NCI-H1930 (cell line): ENCODE measurements at regions not wholly inside any gene's neighbourhood (a gene's known extent, or its start where the extent isn't known, plus 50 kb on each side); places are given as distances from the start of the nearest gene placed in this dataset.

Source experiments
- DNase-seq, 2 experiments: peaks; one replicate each; lab custom pipeline; 2025; lab: John Stamatoyannopoulos, UW

DNA sequence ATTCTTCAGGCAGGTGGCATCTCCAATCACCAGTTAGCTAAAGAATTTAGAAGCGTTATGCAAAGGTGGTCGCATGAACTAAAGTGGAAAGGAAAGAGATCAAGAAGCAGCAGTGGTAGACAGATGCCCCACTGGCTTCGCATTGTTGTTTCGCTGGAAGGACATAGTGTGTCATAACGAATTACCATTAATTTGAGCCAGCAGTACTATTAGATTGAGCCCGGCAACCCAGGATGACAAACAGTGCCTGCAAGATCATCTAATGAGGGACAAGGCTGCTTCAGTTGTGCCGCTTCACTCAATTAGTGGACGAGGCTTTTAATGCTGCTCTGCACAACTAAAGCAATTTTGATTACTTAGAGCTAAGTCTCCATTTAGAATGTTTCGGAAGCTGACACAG lies 274.5 kb upstream of the SOX5 start:
- no peak for DNase-seq

DNA sequence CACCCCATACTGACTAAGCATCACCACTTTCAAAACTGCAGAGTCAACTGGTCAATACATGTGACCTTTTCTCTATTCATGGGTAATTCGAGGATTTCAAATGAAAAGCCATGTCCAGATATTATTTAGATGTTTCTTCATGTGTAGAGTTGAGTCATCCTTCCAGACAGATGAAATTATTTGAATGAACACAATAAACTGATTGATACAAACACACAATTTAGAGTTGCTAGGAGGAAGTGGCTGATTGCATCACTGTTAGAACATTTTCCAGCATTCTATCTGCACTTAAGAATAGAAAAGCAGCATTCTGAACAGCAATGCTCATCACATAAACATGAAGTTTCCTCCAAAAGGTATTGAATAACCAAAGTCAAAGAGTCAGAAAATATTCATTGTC lies 273.5 kb upstream of the SOX5 start:
- DNase-seq: no peak

DNA sequence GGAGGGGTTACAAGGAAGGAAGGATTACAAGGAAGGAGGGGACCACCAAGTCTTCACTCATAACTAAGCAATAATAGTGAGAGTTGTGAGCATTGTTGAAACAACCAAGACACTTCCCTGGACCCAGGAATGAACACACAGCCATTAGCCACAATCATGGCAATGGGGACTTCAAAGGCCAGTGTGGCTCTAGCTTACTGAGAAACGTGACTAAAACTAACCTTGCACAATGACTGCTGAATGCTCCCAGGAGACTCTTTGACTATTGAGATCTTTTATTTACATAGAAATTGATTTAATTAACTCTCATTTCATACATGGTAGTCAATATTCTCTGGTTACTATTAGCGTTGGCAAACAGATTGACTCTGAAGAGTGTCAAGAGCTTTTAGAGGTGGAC lies 263.0 kb upstream of the SOX5 start:
- peak; percentile 77 to 87 for DNase-seq

DNA sequence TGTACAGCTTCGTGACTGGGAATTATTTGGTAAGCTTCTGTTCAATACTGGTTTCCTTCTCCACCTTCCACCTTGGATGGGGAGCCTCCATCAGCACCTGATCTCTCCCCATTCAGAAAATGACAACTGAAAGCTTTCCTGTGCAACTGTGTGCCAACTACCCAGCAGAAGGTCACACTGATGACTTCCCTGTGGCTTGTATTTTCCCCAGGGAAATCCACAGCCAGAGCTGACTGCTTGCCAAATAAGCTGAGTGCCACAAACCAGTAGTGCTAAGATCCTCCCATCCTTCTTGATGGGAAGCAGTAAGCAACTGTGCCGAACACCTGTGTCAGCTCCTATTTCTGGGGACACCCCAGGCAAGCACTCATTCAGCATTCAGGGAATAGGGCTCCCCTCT lies 257.2 kb upstream of the SOX5 start:
- DNase-seq: no peak

DNA sequence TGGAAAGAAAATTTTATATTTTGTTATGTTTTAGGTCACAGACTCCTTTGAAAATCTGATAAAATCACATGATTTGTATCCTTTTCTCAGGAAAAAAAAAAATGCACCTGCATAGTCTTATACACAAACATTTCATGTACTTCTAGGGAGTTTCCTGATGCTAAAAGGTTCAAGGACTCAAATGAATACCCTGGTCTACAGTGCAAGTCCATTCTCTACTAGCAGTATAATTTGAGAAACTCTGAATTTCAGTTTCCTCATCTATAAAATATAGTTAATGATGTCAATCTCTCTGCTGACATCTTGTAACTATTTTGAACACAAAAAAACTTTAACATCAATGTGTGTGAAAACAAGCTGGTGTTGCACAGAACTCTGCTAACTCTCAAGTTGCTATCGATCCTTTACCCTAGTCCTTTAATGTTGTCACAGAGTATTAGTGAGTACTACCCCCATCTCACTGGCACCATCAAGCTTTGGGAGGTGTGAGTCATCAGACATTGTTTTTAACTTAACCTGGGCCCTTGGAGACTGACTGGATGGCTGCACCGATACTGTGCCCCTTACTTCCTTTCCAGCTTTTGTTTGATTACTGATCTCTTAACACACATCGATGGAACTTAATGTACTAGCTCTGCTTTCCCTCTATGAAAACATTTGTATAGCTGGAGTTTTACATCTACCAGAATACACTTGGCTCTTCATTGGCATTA lies 251.9 kb upstream of the SOX5 start:
- DNase-seq: no peak

DNA sequence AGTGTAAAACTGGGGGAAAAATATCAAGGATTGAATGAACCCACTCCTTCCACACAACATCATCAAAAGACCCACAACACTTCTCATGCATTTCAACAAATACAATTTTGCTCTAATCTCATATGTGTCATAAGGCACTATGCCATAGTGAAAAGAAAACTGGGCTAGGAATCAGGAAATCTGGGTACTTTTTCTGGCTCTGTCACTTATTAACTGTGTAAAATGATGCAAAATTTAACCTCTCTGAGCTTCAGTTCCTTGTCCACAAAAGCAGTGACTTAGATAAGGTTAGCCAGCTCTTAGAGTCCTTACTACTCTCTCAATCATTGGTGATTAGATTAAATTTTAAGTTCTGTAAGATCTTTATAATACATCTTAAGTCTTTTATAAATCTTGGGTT lies 250.5 kb upstream of the SOX5 start:
- no peak for DNase-seq

DNA sequence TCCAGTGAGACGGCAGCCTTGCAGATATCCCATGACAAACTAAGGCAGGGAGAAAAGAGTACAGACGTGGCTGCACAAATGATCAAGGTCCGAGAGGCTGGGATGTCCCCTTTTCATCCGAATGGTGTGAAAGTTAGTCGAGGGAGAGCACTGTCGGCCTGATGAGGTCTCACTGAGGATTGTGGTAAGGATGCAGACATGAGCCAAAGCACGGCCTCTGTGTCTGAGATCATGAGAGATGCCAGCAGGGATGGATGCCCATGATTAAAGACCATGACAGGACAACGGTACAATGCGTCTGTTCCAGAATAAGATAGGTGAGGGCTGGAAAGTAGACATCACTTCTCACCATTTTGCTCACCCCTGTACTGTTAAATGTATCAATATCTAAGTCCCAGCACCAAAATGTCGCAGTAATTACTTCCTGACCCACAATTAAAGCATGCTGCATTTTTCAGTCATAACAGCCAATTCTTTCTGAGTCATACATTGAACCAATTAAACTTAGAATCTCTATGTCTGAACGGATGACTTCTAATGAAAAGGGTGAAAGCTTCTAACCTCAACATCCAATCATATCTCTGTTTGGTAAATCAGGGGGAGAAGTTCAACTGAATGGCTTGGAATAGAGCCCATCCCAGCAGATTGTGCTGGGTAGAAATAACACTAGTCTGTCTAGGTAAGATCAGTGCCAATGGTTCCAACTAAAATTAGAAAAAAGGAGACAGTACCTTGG lies 249.6 kb upstream of the SOX5 start:
- DNase-seq: no peak

DNA sequence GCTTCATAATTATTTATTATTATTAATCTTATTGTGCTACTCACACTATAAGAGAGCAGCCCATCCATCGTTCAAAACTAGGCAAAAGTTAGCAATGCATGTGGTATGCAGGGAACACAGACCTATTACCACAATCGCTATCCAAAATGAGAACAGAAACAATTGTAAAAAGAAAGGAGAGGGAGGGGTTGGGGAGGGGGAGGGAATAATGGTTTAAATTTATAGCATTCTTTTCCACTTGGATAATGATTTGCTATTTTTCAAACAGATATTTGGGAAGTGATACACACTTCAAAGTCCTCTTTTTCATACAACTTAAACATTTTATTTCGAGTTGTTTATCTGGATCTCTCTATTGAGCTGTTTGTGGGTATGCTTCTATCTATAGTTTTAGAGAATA lies 248.6 kb upstream of the SOX5 start:
- DNase-seq: no peak

DNA sequence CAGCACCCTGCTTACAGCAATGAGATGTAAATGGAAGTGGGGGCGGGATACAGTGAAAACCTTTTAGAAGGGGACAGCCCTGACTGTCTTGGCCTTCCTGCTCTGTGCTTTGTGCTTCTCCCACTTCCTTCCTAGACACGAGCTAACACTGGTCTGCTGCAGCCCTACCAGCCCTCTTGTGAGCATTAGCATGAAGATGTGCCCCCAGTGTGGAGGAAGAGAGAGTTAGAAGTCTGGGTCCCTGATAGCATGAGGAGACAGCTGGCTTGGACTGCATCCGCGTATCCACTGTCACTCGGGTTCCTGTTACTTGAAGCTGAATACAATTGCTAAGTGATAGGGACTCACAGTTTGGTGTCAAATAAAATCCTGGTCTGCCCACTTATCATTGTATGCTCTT lies 248.1 kb upstream of the SOX5 start:
- no peak for DNase-seq

DNA sequence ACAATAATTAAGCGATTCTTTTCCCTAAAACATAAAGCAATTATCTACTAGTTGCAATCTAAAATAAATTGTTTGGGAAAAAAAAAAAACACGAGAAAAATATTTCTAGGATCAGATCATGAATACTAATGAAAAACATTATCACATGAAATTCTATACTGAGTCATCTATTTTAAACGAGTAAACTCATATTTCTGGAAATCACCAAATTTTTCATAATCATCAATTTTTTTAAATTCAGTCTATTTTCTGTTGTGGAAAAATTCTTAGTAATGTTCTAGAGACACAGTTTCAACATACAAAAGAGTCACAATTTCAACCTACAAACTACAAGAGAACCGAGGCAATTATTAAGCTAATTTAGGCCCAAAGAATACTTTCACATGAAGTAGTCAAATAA lies 245.6 kb upstream of the SOX5 start:
- DNase-seq: no peak

DNA sequence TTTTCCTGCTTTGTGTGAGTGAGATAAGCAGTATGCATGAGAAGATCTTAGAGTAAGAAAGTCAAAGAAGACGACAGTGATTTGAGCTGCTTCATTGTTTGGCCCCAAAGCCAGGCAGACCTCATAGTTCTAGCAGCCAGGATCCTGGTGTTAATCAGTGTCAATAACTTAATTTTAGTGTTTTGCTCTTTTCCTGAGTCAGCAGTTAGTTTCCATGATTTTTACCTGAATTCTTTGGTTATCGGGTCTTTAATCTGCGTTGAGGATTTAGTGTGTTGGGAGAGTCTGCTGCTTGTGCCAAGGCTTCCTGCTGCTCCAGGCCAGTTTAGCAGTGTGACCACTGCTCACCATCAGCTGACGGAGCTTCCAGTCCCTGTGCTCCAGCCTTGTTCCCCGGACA lies 241.6 kb upstream of the SOX5 start:
- no peak for DNase-seq

DNA sequence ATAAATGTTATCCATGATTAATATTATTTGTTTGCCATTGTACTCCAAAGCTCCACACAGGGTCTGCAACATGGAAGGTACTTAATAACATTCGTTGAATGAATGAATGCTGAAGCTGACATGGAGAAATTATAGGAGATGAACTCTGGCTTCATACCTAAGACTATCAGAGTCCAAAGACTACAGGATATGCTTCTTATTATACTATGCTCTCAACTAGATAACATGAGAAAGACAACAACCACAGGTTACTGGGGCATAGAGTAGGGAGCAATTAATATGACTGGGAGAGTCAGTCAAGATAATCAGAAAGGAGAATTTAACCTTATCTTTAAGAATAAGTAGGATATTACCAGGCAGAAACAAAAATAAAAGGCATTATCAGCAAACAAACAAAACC lies 236.3 kb upstream of the SOX5 start:
- no peak for DNase-seq

DNA sequence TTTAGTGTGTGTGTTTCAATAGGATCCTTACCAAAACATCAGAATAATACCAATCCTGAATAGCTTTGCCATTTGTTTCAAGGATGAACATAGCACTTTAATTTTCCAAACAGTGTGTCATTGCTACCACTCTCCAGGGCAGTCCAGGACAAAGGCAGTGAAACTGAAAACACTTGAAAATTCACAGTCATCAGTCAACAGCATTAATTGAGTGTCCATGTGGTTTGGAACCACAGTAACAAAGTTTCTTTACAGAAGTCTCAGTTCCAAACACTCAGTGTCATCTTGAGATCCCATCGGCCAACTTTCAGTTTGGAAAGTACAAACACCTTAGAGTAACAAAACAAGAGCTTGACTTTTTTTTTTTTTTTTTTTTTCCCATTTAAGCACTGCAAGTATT lies 228.4 kb upstream of the SOX5 start:
- DNase-seq: no peak

DNA sequence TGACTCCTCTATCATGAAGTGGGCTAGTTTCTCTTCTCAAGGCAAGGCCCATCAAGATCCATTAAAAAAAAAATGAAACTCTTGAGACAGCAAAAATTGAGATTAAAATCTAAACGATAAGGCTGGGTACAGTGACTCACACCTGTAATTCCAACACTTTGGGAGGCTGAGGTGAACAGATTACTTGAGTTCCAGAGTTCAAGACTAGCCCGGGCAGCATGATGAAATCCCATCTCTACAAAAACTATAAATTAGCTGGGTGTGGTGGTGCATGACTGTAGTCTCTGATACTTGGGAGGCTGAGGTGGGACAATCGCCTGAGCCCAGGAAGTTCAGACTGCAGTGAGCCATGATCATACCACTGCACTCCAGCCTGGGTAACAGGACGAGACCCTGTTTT lies 226.5 kb upstream of the SOX5 start:
- DNase-seq: no peak

DNA sequence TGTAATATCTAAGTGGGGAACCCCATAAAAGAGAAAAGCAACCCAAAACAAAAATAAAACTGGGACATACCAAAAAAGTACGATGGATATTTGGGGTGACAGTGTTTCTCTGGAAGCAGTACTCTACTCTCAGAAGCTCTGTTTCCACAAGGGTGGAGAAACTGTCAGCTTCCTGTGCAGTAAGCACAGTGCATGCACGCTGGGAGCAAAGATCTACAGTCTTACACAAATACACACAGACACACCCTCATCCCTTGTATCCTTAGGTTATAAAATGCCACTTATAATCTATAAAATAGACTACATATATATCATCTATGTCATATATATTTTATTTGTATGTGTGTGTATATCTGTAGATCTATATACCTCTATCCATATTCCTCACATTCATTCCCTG lies 225.8 kb upstream of the SOX5 start:
- DNase-seq: no peak

DNA sequence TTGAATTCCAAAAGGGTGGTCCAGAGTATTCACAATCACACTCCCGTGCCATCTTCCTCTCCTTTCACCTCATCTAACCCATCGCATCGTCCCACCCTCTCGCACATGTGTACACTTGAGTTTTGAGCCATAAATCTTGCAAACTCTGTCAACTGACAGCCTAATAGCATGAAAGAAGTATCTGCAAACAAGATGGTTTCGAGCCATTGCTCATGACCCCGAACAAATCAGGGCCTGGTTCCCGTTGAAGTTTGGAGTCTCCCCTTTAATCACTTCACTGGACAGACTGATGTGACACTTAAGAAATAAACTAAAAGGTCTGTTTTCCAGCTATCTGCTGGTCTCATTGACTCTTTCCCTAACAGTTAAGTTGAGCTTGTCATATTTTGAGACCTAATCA lies 223.6 kb upstream of the SOX5 start:
- no peak for DNase-seq

DNA sequence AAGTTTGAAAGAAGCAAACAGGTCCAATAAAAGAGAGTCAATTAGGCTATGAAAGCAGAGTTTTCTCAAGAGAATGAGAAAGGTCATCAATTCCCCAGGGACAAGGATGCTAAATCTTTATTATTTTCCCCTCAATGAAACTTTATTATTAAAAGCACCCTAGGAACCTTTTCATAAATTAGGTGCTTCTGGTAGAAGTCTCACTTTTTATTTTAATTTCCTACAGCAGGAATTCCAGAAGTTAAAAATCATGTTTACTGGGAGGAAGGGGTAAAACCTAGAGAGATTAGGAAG lies 223.2 kb upstream of the SOX5 start:
- no peak for DNase-seq

DNA sequence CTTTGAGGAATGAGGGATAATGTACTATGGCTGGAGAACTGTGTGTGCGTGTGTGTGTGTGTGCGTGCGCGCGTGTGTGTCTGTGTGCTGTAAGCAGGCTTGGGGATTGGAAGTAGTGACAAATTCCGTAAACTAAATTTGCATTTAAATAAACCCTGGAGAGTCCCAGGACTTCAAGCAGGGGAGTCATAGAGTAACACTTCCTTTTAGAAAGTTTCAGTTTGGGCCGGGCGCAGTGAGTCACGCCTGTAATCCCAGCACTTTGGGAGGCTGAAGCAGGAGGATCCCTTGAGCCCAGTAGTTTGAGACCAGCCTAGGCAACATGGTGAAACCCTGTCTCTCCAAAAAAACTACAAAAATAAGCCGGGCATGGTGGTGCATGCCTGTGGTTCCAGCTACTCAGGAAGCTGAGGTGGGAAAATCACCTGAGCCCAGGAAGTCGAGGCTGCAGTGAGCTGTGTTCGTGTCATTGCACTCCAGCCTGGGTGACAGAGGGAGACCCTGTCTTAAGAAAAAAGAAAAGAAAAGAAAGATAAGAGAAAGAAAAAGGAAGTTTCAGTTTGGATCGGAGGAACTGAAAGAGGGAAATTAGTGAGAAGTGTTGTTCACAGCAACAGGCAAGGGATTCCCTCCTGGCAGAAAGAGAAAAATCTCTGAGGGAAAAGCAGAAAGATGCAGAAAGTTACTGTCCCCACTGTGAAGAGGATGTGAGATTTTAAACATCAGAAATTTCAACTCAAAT lies 222.7 kb upstream of the SOX5 start:
- no peak for DNase-seq

DNA sequence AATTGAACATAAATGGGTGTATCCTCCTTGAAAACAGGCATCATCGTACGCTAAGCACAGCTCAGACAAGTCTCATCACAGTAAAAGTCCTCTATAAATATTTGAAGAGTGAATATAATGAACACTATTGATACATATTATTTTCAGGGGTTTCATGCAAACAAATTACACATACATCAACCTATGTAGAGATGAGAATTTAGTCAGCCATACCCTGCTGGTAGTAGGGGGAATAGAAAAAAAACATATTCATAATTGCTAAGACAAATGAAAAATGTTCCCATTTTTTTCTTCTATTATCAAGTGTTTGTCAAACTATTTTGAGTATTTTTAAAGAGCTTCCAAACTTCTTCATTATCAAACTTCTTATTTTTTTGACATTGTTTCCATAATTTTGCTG lies 205.6 kb upstream of the SOX5 start:
- DNase-seq: no peak

DNA sequence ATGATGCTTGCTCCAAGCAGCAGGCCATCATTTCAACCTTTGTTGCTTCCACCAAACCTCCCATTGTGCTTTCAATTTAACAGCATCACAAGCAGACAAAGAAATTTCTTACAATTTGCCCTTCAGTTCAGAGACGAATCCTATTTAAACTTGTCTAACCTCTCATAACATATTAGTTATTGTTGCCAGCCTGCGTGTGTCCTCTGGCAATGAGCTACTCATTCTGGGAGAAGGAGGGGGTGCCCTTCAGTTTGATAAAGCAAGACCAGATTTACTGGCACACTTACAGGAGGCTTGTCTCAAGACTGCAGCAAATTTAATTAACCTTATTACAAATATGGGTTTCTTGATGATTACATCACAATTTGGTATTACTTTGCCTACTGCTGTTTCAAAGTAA lies 203.6 kb upstream of the SOX5 start:
- no peak for DNase-seq

DNA sequence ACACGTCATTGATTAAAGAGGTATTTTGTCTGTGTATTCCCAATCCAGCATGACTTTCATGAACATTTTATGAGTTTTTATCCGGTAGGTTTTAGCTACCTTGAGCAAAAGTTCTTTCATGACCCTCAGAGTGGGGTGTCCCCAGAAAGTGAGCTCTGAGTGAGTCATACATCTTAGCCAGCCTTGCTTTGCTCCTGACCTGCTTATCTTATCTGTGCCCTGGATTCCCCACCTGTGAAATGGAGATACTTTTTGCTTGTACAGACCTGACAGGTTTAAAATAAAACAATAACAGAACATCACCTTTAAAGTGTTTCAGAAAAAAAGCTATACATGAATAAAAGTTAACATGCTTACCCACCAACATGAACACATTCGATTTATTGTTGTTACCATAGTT lies 202.8 kb upstream of the SOX5 start:
- DNase-seq: no peak

DNA sequence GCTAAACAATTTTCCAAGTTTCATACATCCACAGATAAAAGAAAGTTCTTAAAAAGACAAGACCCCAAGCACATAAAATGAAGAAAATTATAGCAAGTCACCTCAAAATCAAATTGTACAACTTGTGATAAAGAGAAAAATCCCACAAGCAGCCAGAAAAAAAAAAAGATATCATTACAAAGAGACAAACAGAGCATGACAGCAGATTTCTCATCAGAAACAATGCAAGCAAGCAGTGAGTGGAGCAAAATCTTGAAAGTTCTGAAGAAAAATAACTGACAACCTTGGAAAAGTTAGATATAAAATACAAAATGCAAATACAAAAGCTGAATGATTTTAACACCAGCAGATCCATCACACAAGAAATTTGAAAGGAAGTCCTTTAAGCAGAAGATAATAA lies 194.5 kb upstream of the SOX5 start:
- DNase-seq: no peak

DNA sequence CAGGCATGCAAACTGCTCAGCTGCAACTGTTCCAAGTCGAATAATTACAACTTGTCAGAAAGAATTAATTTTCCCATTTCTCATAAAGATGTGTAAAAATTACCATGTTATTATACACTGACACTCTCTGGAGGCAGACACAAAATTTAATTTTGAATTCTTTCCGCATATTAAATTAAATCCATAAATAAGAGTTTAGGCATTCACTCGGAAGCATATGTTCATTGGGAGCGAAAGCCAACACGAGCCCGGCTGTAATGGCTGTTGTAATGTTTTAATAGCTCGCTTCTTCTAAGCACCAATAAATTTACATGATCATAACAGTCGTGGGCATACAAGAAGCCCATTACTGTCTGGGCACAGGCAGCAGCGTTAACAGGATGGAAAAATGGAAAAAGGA lies 189.6 kb upstream of the SOX5 start:
- no peak for DNase-seq

DNA sequence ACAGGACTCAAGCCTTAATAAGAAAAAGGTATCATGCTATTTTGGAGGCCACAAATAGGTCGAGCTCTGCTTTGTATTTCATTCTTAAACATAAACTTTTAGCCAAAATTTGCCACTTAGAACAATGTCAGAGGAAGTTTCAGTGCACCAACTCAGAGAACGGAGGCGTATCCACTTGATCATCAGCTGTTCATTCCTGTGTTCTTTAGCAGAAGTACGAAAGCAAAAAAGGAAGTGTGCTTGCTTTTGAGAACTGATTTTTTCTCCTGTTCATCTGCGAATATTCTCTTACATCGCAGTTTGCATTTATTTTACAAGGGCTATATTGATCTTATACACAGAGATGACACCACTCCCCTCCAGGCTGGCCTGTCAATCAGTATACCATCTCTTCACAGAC lies 188.6 kb upstream of the SOX5 start:
- no peak for DNase-seq
